ENCODE measurements at regions not wholly inside any gene's neighbourhood (a gene's known extent, or its start where the extent isn't known, plus 50 kb on each side); places are given as distances from the start of the nearest gene placed in this dataset.

GRCh38 chr20:50293284-50294139, 102.9 kb downstream of the CEBPB start (continued):
- TF ChIP-seq ZNF740 (CRISPR knock-in tag; IDR thresholded peaks at IDR 0.05) (no peak), ZNF740 (tag; IDR thresholded peaks at IDR 0.05) (peak in 1 of 2 experiments; percentile 67; a peak in 2 of 4 replicates), ASH1L (IDR thresholded peaks at IDR 0.05; ENCODE audit: borderline replicate concordance, low read depth, partially characterized antibody) (no peak), CBFB (CRISPR knock-in tag; IDR thresholded peaks at IDR 0.05) (0 out of 2 replicates have a peak, but pooled peaks have one; percentile 36), ZKSCAN8 (CRISPR knock-in tag; IDR thresholded peaks at IDR 0.05) (peak; percentile 91), PKNOX1 (IDR thresholded peaks at IDR 0.05) (no peak), WHSC1 (IDR thresholded peaks at IDR 0.05; ENCODE audit: low read length) (peak; percentile 5), ZNF76 (CRISPR knock-in tag; IDR thresholded peaks at IDR 0.05; ENCODE audit: borderline replicate concordance) (0 out of 2 replicates have a peak, but pooled peaks have one; percentile 6), ELK3 (CRISPR knock-in tag; IDR thresholded peaks at IDR 0.05) (no peak), BRCA1 (IDR thresholded peaks at IDR 0.05) (no peak), BRCA1 (CRISPR knock-in tag; IDR thresholded peaks at IDR 0.05) (no peak), ZNF316 (IDR thresholded peaks at IDR 0.05) (no peak)

All from K562 (cell line).